BE2C (cell line): ENCODE measurements at regions not wholly inside any gene's neighbourhood (a gene's known extent, or its start where the extent isn't known, plus 50 kb on each side); places are given as distances from the start of the nearest gene placed in this dataset.

ENCODE experiments used
- DNase-seq: peaks from one replicate; pipeline ENCODE4 v3.0.0-alpha.2; 2020
- H3K27me3 ChIP-seq: fragments of 250-450 bp; sonication (Bioruptor Pico); 2 replicates; pipeline ENCODE4 v1.5.1; 2020; ENCODE audit warnings: mild to moderate bottlenecking
- H3K36me3 ChIP-seq: fragments of 250-450 bp; sonication (Bioruptor Pico); 2 replicates; pipeline ENCODE4 v1.5.1; 2020; ENCODE audit warnings: mild to moderate bottlenecking
- H3K4me1 ChIP-seq: fragments of 250-450 bp; sonication (Bioruptor Pico); 2 replicates; pipeline ENCODE4 v1.5.1; 2020
- H3K4me3 ChIP-seq: 2 replicates; pipeline ENCODE4 v1.5.1; 2011; ENCODE audit warnings: low read depth, low read length
- H3K9me3 ChIP-seq: fragments of 250-450 bp; sonication (Bioruptor Pico); 2 replicates; pipeline ENCODE4 v1.5.1; 2020
- CTCF ChIP-seq: IDR thresholded peaks from 2 replicates; pipeline ENCODE4 v1.5.1; 2012; ENCODE audit warnings: mild to moderate bottlenecking, low read depth, low read length

- no peak for DNase-seq
- H3K27me3 ChIP-seq, result no peaks in the 10 kb centered on the region
- no peaks in the 10 kb centered on the region for H3K36me3 ChIP-seq
- H3K4me3 ChIP-seq, result no peak overlapping the region
- H3K4me1 ChIP-seq, result no peaks in the 10 kb centered on the region
- TF ChIP-seq CTCF, result no peak
- no peaks in the 10 kb centered on the region for H3K9me3 ChIP-seq
Observed at GRCh38 chr2:139067874-139068273, 287.7 kb upstream of the NXPH2 start.

GRCh38 chr2:139067072-139067471 lies 286.9 kb upstream of the NXPH2 start:
- H3K4me3 ChIP-seq, result no peak overlapping the region
- no peaks in the 10 kb centered on the region for H3K36me3 ChIP-seq
- no peaks in the 10 kb centered on the region for H3K27me3 ChIP-seq
- no peaks in the 10 kb centered on the region for H3K9me3 ChIP-seq
- no peak for TF ChIP-seq CTCF
- DNase-seq, result no peak
- H3K4me1 ChIP-seq, result no peaks in the 10 kb centered on the region

- H3K9me3 ChIP-seq, result no peaks in the 10 kb centered on the region
- no peaks in the 10 kb centered on the region for H3K4me1 ChIP-seq
- H3K4me3 ChIP-seq, result no peak overlapping the region
- TF ChIP-seq CTCF, result no peak
- no peaks in the 10 kb centered on the region for H3K27me3 ChIP-seq
- DNase-seq, result no peak
- H3K36me3 ChIP-seq, result no peaks in the 10 kb centered on the region
Observed at GRCh38 chr2:139064159-139064558, 284.0 kb upstream of the NXPH2 start.

- TF ChIP-seq CTCF, result no peak
- no peak for DNase-seq
- no peak overlapping the region for H3K4me3 ChIP-seq
- H3K27me3 ChIP-seq, result no peaks in the 10 kb centered on the region
- H3K4me1 ChIP-seq, result no peaks in the 10 kb centered on the region
- H3K9me3 ChIP-seq, result no peaks in the 10 kb centered on the region
- no peaks in the 10 kb centered on the region for H3K36me3 ChIP-seq
Observed at GRCh38 chr2:139059617-139060016, 279.4 kb upstream of the NXPH2 start.

GRCh38 chr2:139055202-139055601 lies 275.0 kb upstream of the NXPH2 start:
- no peaks in the 10 kb centered on the region for H3K36me3 ChIP-seq
- no peak overlapping the region for H3K4me3 ChIP-seq
- DNase-seq, result peak; percentile 8
- H3K27me3 ChIP-seq, result no peaks in the 10 kb centered on the region
- H3K4me1 ChIP-seq, result no peaks in the 10 kb centered on the region
- TF ChIP-seq CTCF, result no peak
- H3K9me3 ChIP-seq, result no peaks in the 10 kb centered on the region

- Histone ChIP-seq H3K4me1 (no peaks in the 10 kb centered on the region), H3K4me3 (no peak overlapping the region), H3K9me3 (no peaks in the 10 kb centered on the region), H3K27me3 (no peaks in the 10 kb centered on the region), H3K36me3 (no peaks in the 10 kb centered on the region)
- DNase-seq, result no peak
- TF ChIP-seq CTCF, result no peak
Observed at GRCh38 chr2:139048017-139048416, 267.8 kb upstream of the NXPH2 start.
